Endothelial cell of umbilical vein (primary cell): ENCODE measurements at regions not wholly inside any gene's neighbourhood (a gene's known extent, or its start where the extent isn't known, plus 50 kb on each side); places are given as distances from the start of the nearest gene placed in this dataset.
"Not testable (repeated sequence)": the region's sequence is repeated elsewhere in the genome, so short reads cannot be mapped to it uniquely, and the experiment has no call there.

Experiments
- CTCF ChIP-seq, 2 donors: IDR thresholded peaks; 1 replicate in 1 of 2; 2 replicates in 1 of 2; pipeline ENCODE4 v1.5.1; 2011; ENCODE audit warnings: low read length in 2 of 2, mild to moderate bottlenecking in 2 of 2, moderate library complexity in 2 of 2, control low read depth in 1 of 2, inconsistent platforms in 1 of 2, low read depth in 1 of 2; ENCODE audit not compliant: insufficient read depth in 1 of 2; ENCODE audit errors: extremely low read depth in 1 of 2
- EZH2 ChIP-seq: IDR thresholded peaks from 2 replicates; pipeline ENCODE4 v1.6.1; 2012; ENCODE audit warnings: borderline replicate concordance, low read depth, mild to moderate bottlenecking, moderate library complexity, low read length, inconsistent platforms; ENCODE audit not compliant: severe bottlenecking
- MAX ChIP-seq: IDR thresholded peaks from 2 replicates; pipeline ENCODE4 v1.6.1; 2011; ENCODE audit not compliant: insufficient read depth, insufficient read length
- POLR2A ChIP-seq: IDR thresholded peaks from 2 replicates; pipeline ENCODE4 v1.6.1; 2012; ENCODE audit warnings: low read depth, mild to moderate bottlenecking, control low read depth, low read length
- POLR2AphosphoS5 ChIP-seq: IDR thresholded peaks from 2 replicates; pipeline ENCODE4 v1.6.1; 2012; ENCODE audit warnings: low read depth, mild to moderate bottlenecking, control low read depth, low read length, moderate library complexity; ENCODE audit not compliant: insufficient read depth

- not testable (repeated sequence) for TF ChIP-seq CTCF (IDR thresholded peaks at IDR 0.05; ENCODE audit: extremely low read depth in 1 of 2, insufficient read depth in 1 of 2, low read depth in 1 of 2, low read length in 2 of 2); EZH2; POLR2A; POLR2AphosphoS5; MAX
Observed at GRCh38 chr15:20339086-20339791, 202.4 kb downstream of the GOLGA6L6 start.
